HG02798 (cell line): ENCODE measurements at regions not wholly inside any gene's neighbourhood (a gene's known extent, or its start where the extent isn't known, plus 50 kb on each side); places are given as distances from the start of the nearest gene placed in this dataset.

Experiments
- ATAC-seq: cut with Tn5 transposase; IDR thresholded peaks from one replicate; pipeline ENCODE4 v1.9.1; 2021; ENCODE audit warnings: mild to moderate bottlenecking; ENCODE audit not compliant: unreplicated experiment, poor library complexity

GRCh38 chr1:63710308-63710707 lies 63.5 kb upstream of the ROR1 start:
- no peak for ATAC-seq

DNA sequence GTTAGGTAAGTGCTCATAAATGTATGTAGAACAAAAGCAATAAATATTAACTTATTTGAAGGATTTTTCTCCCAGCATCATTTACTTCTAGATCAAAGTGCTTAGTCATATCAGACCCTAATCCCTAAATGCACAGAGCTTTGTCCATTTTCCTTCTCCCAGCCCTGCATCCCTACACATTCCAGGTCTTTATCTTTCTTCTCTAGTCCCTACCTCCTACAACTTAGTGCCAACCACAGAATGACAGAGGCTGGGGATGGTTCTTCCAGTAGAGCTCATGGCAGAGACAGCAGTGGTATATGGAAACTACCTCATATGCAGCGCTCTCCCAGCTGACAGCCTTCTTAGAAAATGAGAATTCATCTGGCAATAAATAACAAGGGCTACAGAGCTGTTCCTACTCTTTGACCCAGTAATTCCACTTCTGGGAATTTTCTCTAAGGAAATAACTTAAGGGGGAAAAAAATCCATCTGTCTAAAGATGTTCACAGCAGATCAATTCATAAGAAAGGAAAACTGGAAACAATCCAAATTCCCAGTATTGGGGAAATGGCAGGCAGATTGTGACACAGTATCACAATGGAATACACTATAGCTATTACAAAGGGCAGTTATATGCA lies 62.9 kb upstream of the ROR1 start:
- no peak for ATAC-seq

- ATAC-seq = no peak
Observed at GRCh38 chr1:63713041-63713440, 60.8 kb upstream of the ROR1 start.

DNA sequence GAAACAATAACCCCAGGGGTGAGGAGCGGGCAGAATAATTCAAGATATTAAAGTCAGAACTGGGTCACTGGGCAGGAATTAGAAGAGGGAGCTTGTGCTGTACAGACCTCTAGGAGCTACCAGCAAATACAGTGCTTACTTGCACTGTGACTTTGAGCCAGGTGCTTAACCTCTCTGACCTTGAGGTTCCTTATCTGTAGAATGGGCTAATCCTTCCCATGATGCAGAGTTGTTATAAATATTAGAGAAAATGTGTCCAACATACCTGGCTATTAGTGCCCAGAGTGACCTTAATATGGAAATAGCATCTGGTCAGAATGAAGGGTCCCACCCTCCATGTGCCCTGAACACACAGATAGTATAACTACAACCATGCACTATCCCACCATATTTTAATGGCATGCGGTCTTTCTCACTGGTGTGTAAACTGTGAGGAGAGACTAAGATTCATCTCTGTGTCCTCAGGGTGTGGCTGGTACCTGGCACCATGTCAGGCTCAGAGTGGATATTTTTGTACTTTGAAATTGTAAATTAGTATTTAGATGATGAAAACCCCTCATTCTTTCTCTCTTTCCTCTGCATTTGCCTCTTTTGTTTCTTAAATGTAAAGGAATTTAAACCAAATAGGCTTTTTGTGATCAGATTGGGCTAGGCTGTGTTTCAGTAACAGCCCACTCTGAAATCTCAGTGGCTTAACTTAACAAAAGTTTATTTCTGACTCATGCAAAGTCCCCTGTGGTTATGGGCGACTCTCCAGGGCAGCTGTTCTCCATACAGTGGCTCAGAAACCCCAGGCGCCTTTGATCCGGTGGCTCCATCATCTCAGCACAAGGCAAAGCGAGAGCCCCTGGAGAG lies 60.0 kb upstream of the ROR1 start:
- ATAC-seq = peak; percentile 67

- ATAC-seq = no peak
Observed at GRCh38 chr1:63714482-63714760, 59.4 kb upstream of the ROR1 start.

GRCh38 chr1:63717511-63718065 lies 56.2 kb upstream of the ROR1 start:
- ATAC-seq = no peak

GRCh38 chr1:63718541-63718970 lies 55.3 kb upstream of the ROR1 start:
- peak; percentile 59 for ATAC-seq

- no peak for ATAC-seq
Observed at GRCh38 chr1:63721531-63722189, 52.2 kb upstream of the ROR1 start.

DNA sequence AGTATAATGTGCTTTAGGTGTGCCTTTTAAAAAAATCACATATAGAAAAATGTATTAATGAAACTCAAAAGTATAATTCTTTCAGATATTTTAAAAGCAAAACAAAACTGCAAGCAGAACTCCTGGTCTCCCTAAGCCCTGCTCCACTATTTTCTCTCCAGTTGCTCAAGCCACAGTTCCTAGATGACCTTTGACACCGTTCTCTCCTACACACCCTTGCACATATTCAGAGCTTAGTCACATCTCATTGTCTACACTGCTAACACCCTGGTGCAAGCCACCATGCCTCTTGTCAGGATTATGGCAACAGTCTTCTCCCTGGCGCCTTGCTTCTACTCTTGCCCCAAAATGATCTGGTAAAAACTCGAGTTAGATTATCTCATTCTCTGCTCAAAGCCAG lies 50.2 kb upstream of the ROR1 start:
- ATAC-seq = no peak
